A204.1 (cell line): ENCODE measurements at regions not wholly inside any gene's neighbourhood (a gene's known extent, or its start where the extent isn't known, plus 50 kb on each side); places are given as distances from the start of the nearest gene placed in this dataset.
"Not testable (repeated sequence)": the region's sequence is repeated elsewhere in the genome, so short reads cannot be mapped to it uniquely, and the experiment has no call there.

ENCODE experiments used
- FAIRE-seq: peaks from 2 replicates; lab custom pipeline; 2012; peaks lifted over from hg19 to GRCh38; lab: Jason Lieb, UNC

DNA sequence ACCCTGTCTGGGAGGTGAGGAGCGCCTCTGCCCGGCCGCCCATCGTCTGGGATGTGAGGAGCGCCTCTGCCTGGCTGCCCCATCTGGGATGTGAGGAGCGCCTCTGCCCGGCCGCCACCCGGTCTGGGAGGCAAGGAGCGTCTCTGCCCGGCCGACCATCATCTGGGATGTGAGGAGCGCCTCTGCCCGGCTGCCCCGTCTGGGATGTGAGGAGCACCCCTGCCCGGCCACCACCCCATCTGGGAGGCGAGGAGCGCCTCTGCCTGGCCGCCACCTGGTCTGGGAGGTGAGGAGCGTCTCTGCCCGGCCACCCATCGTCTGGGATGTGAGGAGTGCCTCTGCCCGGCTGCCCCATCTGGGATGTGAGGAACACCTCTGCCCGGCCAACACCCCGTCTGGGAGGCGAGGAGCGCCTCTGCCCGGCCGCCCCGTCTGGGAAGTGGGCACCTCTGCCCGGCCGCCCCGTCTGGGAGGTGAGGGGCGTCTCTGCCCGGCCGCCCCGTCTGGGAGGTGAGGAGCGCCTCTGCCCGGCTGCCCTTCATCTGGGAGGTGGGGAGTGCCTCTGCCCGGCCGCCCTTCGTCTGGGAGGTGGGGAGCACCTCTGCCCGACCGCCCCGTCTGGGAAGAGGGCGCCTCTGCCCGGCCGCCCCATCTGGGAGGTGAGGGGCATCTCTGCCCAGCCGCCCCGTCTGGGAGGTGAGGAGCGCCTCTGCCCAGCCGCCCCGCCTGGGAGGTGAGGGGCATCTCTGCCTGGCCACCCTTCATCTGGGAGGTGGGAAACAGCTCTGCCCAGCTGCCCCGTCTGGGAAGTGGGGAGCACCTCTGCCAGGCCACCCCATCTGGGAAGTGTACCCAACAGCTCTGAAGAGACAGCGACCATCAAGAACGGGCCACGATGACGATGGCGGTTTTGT lies 399.7 kb downstream of the CAAP1 start:
- FAIRE-seq = not testable (repeated sequence)

DNA sequence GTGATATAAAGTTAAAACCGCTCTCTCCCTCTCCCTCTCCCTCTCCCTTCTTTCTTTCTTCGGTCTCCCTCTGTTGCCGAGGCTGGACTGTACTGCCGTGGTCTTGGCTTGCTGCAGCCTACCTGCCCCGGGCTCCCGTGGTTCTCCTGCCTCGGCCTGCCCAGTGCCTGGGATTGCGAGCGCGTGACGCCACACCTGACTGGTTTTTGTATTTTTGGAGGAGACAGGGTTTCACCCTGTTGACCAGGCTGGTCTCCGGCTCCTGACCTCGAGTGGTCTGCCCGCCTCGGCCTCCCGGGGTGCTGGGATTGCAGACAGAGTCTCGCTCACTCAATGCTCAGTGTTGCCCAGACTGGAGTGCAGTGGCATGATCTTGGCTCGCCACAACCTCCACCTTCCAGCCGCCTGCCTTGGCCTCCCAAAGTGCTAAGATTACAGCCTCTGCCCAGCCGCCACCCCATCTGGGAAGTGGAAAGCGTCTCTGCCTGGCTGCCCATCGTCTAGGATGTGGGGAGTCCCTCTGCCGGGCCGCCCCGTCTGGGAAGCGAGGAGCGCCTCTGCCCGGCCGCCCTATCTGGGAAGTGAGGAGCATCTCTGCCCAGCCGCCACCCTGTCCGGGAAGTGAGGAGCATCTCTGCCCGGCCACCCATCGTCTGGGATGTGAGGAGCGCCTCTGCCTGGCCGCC lies 400.5 kb downstream of the CAAP1 start:
- not testable (repeated sequence) for FAIRE-seq

DNA sequence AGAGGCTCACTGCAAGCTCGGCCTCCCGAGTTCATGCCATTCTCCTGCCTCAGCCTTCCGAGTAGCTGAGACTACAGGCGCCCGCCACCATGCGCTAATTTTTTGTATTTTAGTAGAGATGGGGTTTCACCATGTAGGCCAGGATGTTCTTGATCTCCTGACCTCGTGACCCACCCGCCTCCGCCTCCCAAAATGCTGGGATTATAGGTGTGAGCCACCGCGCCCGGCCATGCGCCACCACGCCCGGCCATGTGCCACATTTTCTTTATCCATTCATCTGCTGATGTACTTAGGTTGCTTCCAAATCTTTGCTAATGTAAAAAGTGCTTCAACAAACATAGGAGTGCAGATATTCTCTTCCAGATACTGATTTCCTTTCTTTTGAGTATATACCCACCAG lies 408.6 kb downstream of the CAAP1 start:
- no peak for FAIRE-seq

DNA sequence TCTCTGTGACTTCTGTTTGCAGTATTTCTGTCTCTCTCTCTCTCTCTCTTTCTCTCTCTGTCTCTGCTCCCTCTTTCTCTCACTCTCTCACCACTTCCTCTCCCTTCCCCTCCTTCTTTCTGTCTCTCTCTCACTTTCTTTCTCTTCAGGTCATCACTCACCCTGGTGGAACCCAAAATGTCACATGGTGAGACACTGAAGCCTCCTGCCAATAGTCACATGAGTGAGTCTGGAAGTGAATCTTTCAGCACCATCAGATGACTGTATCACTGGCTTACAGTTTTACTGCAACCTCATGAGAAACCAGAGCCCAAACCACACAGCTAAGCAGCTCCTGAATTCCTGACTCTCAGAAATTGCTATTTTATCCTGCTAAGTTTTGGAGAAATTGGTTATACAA lies 414.6 kb downstream of the CAAP1 start:
- FAIRE-seq = no peak

DNA sequence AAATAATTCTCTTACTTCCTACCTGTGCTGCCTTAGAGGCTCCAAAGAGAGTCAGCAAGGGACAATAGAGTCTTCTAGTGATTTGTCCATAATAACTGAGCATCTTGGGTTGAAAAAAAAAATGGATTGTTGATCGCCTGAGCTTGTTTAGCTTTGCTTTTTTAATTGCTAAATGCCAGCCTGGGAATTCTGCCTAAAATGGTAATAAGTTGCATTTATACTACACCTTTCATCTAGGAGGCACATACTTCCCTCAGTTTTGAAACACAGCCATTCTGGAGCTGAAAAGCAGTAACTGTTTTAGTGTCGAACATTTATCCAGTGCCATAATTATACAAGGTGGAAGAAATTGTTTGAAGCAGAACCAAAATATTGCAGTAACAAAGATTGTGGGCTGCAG lies 421.3 kb downstream of the CAAP1 start:
- FAIRE-seq = no peak

DNA sequence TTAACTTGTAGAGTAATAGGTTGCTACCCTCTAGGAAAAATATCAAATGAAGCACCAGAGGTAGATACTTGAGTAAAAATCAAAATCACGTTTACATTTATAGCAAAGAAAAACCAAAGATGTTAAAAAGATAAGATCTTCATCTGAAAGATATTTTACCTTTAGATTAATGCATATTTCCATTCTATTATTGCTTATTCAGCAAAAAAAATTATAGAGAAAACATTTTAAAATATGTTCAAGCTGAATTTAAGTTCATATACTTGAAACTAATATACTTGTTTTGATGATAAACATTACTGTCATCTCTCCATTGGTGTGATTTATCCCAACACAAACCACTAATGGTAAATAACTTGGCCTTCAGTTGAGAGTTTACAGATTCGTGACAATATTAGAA lies 422.3 kb downstream of the CAAP1 start:
- no peak for FAIRE-seq

DNA sequence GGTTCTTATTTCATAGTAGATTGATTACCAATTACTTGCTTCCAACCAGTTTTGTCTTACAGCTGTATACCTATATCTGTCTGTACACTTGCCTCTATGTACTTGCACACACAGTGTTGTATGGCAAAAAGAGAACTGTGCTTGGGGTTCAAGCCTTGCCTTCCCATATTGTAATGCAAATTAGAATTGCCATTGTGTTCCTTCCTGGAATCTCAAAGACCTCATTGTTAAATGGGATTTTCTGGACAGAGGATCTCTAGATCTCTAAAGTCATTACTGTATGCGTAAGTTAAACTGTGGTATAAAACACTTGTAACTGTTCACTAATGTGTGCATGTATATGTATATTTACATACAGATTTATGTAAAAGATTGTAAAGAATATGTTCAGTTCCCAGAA lies 428.8 kb downstream of the CAAP1 start:
- no peak for FAIRE-seq

DNA sequence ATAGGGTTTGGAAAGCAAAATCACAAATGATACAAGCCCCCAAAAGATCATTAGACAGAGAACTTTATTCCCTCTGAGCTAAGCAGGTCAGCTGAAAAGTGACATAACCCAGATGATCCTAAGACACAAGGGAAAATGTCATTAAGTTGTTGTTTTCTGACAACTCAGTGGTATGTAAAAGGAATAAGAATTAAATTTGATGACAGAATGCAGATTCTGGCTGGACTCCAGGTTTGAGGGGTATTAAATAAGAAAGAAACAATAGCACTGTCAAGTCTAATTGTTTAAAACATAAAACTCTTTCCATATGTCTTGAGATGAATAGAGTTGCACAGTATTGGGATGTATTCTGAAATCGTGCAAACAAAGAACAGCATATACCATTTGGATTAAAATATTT lies 429.9 kb downstream of the CAAP1 start:
- FAIRE-seq = no peak

DNA sequence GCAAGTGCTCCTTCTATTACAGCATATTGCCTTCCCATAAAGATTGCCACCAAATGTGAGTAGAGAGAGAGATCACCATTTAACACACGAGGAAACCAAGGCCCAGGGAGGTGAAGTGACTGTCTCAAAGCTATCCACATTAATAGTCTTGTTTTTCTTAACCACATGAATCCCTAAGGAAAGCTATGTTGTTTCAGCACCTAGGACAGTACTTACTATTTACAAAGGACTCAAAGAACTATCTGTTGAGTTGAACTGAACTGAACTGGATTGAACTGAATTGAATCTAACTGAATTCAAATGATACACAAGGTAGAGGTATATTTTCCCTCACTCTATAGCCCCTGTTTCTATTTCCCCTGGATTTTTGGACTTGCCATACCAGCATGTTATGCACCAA lies 430.4 kb downstream of the CAAP1 start:
- no peak for FAIRE-seq

DNA sequence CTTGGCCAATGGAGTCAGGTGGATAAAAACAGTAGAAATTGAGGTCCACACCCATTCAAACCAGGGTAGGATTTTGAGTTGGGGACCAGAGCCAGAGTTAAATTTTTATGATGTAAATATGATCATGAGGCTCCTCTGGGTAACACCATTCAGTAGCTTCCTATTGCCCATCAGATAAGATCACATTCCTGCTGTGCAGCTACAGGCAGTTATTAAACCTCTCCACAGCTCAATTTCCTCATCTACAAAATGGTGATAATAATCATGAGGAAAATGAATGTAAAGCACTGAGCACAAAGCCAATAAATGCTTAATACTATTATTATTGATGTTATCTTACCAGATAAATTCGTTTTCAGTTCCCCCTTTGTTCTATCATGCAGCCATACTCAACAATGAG lies 432.0 kb downstream of the CAAP1 start:
- FAIRE-seq = no peak

DNA sequence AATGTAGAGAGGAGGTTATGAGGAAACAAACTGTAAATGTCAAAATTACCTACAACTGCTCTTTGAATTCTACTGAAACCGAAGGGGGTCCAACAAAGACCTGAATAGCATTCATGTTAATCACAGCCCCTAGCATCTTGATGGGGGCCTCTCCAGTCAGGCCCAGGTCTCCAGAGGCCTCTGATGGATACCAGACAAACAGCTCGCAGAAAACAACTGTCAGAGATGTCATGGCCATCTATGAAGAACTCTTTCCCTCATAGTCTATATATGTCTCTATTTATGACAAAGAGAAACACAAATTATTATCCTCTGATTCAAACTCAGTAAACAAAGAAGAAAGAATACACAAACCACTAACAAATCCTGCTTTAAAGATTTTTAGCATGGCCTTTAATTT lies 432.6 kb downstream of the CAAP1 start:
- no peak for FAIRE-seq

DNA sequence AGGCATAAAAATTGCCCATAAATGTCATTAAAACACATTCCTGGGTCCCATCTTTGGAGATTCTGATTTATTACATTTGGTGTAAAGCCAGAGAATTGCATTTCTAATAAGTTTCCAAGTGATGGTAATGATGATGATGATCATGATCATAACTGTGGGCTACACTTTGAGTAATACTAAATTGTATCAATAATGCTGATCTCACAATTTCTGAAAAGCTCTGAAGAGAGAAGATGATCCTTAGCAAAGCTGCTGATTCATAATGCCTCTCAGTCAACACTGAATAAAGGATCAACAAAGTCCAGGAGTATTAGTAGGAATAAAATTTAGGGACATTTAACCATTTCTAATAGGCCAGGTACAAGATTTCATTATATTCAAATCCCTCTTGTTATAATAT lies 434.5 kb downstream of the CAAP1 start:
- no peak for FAIRE-seq

DNA sequence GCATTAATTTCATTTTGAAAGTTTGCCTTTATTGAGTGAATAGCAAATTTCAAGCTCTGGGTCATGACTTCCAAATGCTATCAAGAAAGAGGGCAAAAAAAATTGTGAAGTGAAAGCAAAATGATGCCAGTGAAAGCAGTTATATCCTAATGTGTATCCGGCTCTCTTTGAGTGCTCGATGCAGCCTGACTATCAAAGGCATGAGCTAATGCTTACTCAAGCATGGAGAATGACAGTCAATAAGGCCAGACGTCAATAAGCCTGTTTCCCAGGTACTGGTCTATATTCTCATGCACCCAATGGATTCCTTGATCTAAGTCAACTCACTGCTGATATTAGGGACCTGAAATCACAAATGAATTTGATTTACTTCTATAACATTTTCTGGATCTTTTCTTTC lies 435.5 kb downstream of the CAAP1 start:
- FAIRE-seq = no peak

DNA sequence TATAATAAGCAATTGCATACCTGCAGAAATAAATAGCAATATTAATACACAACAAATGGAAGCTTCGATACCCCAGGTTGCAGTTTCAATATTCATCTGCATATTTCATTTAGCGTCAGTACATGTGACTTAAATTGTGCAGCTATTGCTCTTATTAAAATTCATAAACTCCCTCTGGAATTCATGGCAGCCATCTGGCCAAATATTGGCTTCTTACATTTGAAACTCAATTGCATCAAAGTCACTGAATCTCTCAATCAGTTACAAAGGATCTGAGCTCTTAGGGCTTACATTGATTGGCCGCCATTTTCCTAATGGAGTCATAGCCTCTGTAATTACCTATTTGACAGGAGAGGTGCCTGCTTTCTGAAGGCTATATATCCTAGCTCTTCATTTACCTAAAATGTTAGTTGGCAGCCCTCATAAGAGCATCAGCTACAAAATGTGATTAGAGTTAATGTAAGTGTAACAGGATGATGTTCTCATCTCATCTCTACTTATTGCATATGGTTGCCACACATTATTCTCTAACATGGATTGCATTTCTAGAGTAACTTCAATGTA lies 453.5 kb downstream of the CAAP1 start:
- no peak for FAIRE-seq

DNA sequence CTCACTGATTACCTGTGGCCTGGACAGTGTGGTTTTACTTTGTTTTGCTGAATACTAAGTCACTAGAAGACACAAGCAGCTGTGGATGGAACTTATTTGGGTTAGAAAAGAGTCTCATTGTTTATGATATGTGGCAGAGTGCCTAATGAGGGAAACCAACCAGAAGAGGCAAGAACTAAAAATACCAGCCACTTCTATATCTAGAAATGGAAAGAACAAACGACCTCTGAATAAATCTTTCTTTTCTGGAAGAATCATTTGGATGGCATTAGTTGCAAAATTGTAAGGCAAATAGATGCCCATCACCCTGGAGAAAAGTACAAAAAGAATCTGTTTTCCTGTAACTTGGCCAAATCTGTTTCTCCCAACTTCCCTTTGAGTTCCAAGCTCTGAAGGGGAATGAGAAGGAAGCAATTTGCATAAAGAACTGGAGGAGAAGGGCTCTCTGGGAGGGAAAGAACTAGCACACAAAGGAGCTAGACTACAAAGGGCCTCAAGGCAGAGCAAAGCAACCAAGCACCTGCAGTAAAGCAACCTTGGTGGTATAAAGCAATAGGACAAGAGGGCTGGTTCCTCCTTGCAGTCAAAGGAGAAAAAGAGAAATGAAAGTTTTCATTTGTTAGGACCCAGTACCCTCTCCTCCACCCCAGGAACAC lies 455.4 kb downstream of the CAAP1 start:
- FAIRE-seq = no peak

DNA sequence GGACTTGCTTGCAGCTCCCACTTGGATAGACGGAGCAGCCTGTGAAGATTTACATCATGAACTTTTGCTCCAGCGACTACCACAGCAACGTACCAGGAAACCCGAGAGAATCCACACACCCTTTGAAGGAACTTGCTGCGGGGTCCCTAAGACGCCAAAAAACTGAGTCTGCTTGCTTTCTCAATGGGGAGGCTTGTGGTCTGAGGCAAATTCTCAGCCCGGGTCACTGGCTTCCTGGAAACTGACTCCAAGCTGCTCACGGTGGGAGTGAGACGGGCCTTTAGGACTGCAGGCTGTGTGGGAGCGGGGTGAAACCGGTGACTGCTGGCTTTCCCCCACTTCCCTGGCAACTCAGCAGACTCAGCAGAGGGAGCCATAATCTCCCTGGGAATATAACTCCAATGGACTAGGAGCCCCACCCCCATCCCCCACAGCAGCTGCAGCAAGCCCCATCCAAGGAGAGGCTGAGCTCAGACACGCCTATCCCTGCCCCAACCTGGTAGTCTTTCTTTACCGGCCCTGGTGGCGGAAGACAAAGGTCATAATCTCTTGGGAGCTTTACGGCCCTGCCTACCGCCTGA lies 466.0 kb downstream of the CAAP1 start:
- FAIRE-seq = no peak

DNA sequence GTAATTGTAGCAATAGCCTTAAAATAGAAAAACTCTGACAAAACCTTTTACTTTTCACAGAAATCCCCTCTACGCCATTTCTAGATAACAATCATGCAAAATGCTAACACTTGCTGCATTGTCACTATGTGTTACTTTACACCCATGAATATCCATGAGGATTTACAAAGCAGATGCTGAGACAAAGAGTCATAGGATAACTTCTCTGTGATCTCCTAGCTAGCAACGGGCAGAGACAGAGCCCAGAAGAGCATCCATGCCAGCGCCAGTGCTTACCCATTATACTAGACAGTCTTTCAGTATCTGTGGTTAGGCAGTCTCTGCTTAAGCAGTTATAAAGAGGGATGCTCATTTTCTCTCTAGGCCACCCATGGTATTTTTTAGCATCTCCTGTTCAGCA lies 474.1 kb downstream of the CAAP1 start:
- FAIRE-seq = no peak

DNA sequence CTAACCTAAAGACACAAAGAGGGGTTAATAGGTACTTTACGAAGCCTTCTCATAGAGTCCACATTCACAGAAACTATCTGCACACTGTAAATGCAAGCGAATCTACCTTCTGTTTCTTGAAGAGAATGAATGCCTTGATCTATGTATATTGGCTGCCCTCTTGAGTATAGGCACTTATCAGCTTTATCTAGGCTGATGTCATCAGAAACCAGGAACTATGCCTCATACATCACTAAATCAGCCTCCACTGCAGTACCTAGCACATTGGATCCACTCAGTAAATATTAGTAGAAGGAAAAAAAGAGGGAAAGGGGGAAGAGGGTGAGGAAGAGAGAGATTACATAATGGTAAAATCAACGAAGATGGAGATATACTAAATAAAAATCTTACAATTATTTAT lies 477.1 kb downstream of the CAAP1 start:
- no peak for FAIRE-seq

DNA sequence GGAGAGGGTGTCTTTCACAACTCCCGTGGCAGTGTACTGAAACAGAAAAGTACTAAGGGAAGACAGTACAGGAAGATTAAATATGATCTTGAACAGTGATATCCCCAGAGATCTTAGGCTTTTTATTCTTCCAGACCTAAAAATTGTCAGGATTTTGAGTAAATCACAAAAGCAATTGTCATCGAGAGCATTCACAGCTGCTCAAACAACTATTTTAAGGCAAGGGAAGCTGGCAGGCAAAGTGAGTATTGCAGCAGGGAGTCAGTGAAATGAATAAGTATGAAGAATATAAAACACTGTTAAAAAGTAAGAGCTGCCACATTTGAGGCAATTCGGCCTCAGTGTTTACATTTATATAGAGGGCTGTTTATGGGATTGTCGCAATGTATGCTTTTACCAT lies 479.0 kb downstream of the CAAP1 start:
- FAIRE-seq = no peak

DNA sequence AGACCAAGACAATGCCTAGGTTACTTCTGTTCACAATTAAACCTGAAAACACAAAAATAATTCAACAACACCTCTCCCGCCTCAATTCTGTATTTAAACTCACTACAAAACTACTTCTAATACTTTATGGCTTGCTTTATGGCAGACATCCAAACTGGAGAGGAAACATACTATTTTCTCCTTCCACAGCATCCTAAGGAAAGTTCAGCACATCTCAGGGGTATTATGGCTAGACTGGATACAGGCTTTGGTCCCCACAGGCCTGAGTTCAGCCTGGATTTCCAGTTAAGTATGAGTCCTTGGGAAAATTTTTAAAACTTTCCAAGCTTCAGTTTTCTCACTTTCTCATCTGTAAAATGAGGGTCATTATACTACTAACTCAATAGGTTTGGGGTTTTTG lies 480.2 kb downstream of the CAAP1 start:
- no peak for FAIRE-seq

DNA sequence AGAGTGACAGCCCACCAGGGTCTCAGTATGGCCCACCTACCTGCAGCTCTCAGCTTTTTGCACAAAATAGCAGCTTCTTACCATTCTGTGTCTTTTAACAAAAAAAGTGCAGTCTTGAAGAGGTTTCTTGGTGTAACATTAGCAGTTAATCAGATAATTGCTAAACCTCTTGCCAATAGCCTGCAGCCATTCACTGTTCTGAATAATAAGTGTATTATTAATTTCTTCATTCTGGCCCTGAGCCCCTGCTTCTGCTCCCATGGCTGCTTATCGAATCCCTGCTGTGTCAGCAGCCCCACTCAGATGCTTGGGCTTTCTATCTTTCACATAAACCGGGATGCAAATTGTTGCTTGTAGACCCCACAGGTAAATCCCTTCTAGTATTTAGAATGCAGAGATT lies 485.9 kb downstream of the CAAP1 start:
- no peak for FAIRE-seq

DNA sequence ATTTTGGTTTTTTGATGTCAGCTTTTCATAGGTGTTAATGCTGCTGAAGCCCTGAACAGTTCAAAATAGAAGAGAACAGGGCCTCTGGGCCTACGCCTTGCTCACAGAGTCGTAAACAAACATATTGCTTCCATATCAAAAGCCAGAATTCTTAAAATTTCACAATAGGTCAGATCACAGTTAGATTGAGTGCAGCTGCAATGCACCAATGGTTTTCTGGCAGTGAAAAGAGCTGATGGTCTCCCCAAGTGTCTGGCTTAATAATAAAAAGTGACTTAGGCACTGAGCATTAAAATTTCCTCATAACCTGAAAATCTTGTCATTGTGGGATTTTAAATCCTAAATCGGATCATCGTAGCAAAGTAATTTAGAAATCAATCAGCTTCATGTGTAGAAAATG lies 493.0 kb downstream of the CAAP1 start:
- FAIRE-seq = no peak

DNA sequence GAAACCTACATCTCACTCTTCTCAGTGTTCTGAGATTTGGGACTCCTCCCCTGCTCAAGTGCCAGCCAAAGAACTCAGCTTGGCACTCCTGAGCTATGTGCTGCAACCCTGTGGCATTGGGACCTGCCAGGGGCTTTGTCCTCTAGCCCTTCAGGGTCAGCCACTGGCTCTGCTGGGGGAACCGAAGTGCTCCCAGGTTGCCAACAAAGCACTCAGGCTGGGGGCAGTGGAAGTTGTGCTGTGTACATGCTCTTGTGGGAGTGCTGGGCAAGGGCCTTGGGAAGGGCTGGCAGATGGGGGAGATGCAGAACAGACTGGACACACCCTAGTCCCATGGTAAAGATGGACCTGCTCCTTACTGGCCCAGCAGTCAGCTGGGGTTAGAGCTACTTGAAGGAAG lies 498.6 kb downstream of the CAAP1 start:
- no peak for FAIRE-seq
